Stomach (tissue), 4 donors: ENCODE measurements at regions not wholly inside any gene's neighbourhood (a gene's known extent, or its start where the extent isn't known, plus 50 kb on each side); places are given as distances from the start of the nearest gene placed in this dataset.

Source experiments
- EP300 ChIP-seq: sonication (generic); formaldehyde crosslinking; IDR thresholded peaks from one replicate; pipeline ENCODE4 v1.6.1; 2017; ENCODE audit warnings: antibody characterized with exemption
- POLR2A ChIP-seq, 4 donors: fragments of 450-650 bp; IDR thresholded peaks; one replicate each; pipeline ENCODE4 v1.6.1; 2016; ENCODE audit warnings: antibody characterized with exemption in 4 of 4, control low read depth in 2 of 4, mild to moderate bottlenecking in 1 of 4, moderate library complexity in 1 of 4
- POLR2AphosphoS5 ChIP-seq, 3 donors: sonication (generic); formaldehyde crosslinking; IDR thresholded peaks; one replicate each; pipeline ENCODE4 v1.6.1; 2016; ENCODE audit warnings: antibody characterized with exemption in 3 of 3
- TF ChIP-seq, protein P1 (sequence below), 7 experiments: fragments of 450-650 bp in 4 of 7; fragments of 200-600 bp in 3 of 7; sonication (generic) in 3 of 7; IDR thresholded peaks; one replicate each; pipeline ENCODE4 v1.5.1; 2016 to 2019; ENCODE audit warnings: antibody characterized with exemption in 7 of 7, control low read depth in 2 of 7, mild to moderate bottlenecking in 1 of 7

DNA sequence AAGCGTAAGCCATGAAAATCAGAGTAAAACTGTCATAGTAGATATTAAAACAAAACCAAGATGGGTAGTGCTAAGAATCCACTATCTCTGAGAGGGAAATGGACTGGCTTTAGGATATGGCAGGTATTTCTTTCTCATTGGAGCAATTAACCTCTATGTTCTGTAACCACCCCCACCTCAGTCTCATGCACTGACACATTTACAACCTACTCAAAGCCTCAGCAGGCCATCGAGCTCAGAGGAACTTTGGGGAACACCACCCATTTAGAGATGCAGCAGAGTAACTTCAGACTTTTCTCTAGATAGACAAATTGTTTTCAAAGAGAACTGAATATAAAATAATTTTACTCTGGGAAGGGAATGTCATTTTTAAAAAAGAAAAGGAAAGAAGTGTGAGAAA, 615.8 kb upstream of the ZFHX3 start:
- TF ChIP-seq, protein P1, sequence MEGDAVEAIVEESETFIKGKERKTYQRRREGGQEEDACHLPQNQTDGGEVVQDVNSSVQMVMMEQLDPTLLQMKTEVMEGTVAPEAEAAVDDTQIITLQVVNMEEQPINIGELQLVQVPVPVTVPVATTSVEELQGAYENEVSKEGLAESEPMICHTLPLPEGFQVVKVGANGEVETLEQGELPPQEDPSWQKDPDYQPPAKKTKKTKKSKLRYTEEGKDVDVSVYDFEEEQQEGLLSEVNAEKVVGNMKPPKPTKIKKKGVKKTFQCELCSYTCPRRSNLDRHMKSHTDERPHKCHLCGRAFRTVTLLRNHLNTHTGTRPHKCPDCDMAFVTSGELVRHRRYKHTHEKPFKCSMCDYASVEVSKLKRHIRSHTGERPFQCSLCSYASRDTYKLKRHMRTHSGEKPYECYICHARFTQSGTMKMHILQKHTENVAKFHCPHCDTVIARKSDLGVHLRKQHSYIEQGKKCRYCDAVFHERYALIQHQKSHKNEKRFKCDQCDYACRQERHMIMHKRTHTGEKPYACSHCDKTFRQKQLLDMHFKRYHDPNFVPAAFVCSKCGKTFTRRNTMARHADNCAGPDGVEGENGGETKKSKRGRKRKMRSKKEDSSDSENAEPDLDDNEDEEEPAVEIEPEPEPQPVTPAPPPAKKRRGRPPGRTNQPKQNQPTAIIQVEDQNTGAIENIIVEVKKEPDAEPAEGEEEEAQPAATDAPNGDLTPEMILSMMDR (IDR thresholded peaks at IDR 0.05), result no peak
- TF ChIP-seq POLR2A (IDR thresholded peaks at IDR 0.05), result no peak
- TF ChIP-seq POLR2AphosphoS5 (IDR thresholded peaks at IDR 0.05), result no peak
- no peak for TF ChIP-seq EP300
